ENCODE measurements at regions not wholly inside any gene's neighbourhood (a gene's known extent, or its start where the extent isn't known, plus 50 kb on each side); places are given as distances from the start of the nearest gene placed in this dataset.

DNA sequence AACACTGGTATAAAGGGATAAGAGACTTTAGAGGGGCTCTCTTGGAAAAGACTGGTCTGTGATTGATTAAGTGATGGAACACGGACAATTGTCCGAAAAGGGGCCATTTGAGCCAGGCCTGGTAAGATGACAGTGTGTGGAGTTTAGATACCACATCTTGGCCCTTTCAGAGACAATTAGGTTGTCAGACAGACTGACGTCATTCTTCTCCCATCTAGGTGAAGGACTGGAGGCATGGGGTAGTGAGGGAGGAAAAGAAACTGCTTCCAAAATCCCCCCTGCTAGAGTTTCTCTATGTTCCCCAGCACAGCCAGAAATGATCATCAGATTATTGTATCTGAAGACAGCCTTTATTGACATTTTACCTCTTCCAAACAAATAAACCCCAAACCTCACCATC is 84.8 kb upstream of the MYO3A start:
- CTCF ChIA-PET = no interaction called here

DNA sequence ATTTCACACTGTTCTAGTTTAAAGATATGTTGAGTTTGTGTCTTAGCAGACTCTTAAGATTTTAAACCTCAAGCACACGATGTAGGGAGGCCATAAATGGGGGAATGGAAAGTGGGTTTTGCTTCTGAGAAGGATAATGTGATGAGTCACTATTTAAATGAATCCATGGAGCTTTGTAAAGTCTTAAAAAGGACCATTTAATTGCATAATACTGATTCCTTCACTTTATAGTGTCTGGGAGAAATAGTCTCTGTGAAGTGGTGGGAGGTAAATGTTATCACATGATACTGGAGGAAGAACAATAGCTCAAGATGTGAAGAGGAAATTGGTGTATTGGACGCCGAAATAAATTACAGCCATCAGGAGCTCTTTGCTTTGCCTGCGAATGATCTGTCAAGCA is 84.0 kb upstream of the MYO3A start:
- Mint-ChIP-seq H3K36me3 (ENCODE audit: low read depth) (no peaks in the 10 kb centered on the region), H3K27me3 (peaks cover 15% of the 10 kb centered on the region), H3K9me3 (peaks cover 3% of the 10 kb centered on the region), H3K27ac (no peak overlapping the region), H3K4me1 (no peaks in the 10 kb centered on the region), H3K4me3 (no peak overlapping the region)
- DNase-seq (no peak), ATAC-seq (ENCODE audit: low read depth) (no peak)
- intact Hi-C loops (cut with micrococcal nuclease) = no loop called here
- ChIA-PET CTCF (no interaction called here), POLR2A (no interaction called here)
- TF ChIP-seq, protein P1, sequence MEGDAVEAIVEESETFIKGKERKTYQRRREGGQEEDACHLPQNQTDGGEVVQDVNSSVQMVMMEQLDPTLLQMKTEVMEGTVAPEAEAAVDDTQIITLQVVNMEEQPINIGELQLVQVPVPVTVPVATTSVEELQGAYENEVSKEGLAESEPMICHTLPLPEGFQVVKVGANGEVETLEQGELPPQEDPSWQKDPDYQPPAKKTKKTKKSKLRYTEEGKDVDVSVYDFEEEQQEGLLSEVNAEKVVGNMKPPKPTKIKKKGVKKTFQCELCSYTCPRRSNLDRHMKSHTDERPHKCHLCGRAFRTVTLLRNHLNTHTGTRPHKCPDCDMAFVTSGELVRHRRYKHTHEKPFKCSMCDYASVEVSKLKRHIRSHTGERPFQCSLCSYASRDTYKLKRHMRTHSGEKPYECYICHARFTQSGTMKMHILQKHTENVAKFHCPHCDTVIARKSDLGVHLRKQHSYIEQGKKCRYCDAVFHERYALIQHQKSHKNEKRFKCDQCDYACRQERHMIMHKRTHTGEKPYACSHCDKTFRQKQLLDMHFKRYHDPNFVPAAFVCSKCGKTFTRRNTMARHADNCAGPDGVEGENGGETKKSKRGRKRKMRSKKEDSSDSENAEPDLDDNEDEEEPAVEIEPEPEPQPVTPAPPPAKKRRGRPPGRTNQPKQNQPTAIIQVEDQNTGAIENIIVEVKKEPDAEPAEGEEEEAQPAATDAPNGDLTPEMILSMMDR (IDR thresholded peaks at IDR 0.05) = no peak

More for the DNA sequence above, 84.8 kb upstream of the MYO3A start:
- Mint-ChIP-seq H3K9me3 (peaks cover 3% of the 10 kb centered on the region), H3K27ac (no peak overlapping the region), H3K36me3 (ENCODE audit: low read depth) (no peaks in the 10 kb centered on the region), H3K4me3 (no peak overlapping the region), H3K4me1 (no peaks in the 10 kb centered on the region), H3K27me3 (peaks cover 14% of the 10 kb centered on the region)
- DNase-seq (no peak), ATAC-seq (ENCODE audit: low read depth) (no peak)
- intact Hi-C loops (cut with micrococcal nuclease) = no loop called here
- POLR2A ChIA-PET = no interaction called here
- TF ChIP-seq, protein P1 (IDR thresholded peaks at IDR 0.05) = no peak

- ATAC-seq (ENCODE audit: low read depth) (no peak), DNase-seq (no peak)
- POLR2A ChIA-PET = no interaction called here
- H3K36me3 Mint-ChIP-seq (ENCODE audit: low read depth) = no peaks in the 10 kb centered on the region
- peaks cover 16% of the 10 kb centered on the region for H3K27me3 Mint-ChIP-seq
- CTCF ChIA-PET = no interaction called here
- intact Hi-C loops (cut with micrococcal nuclease) = no loop called here
- TF ChIP-seq, protein P1 (IDR thresholded peaks at IDR 0.05) = no peak
- peaks cover 3% of the 10 kb centered on the region for H3K9me3 Mint-ChIP-seq
- no peaks in the 10 kb centered on the region for H3K4me1 Mint-ChIP-seq
- H3K27ac Mint-ChIP-seq = no peak overlapping the region
- H3K4me3 Mint-ChIP-seq = no peak overlapping the region
Observed at GRCh38 chr10:25851548-25851947, 82.5 kb upstream of the MYO3A start.

DNA sequence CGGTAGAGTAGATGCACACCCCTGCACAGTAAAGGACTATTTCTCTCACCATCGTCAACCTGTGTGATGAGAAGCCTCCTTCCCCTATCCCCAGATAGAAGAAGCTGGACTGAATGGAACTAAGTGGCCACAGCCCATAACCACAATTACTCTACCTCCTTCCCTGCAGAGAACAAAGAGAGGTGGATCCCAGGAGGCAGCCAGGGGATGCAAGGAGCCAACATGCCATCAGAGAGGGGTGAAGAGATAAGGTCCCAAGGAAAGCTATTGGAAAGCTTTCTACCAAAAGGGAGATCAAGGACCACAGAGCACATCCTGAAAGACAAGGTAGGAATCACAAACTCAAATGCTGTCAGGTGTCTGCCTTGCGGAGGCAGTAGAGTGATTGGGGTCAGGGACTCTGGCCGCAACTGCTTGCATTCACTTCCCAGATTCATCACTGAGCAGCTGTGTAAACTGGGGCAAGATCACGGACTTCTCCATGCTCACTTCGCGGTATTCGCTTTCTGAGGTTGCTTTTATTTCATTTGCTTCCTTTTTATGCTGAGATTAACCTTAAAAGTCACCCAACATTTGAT is 81.6 kb upstream of the MYO3A start:
- ChIA-PET CTCF (no interaction called here), POLR2A (no interaction called here)
- TF ChIP-seq, protein P1 (IDR thresholded peaks at IDR 0.05) = no peak
- no peak for DNase-seq
- no peak for ATAC-seq (ENCODE audit: low read depth)
- Mint-ChIP-seq H3K4me1 (no peaks in the 10 kb centered on the region), H3K9me3 (peaks cover 3% of the 10 kb centered on the region), H3K27ac (no peak overlapping the region), H3K36me3 (ENCODE audit: low read depth) (no peaks in the 10 kb centered on the region), H3K27me3 (peaks cover 16% of the 10 kb centered on the region), H3K4me3 (no peak overlapping the region)
- intact Hi-C loops (cut with micrococcal nuclease) = no loop called here

- TF ChIP-seq, protein P1 (IDR thresholded peaks at IDR 0.05) = no peak
- ATAC-seq (ENCODE audit: low read depth) (no peak), DNase-seq (no peak)
- Mint-ChIP-seq H3K4me3 (no peak overlapping the region), H3K27ac (no peak overlapping the region), H3K4me1 (no peaks in the 10 kb centered on the region), H3K27me3 (peaks cover 2% of the 10 kb centered on the region), H3K36me3 (ENCODE audit: low read depth) (no peaks in the 10 kb centered on the region), H3K9me3 (peaks cover 2% of the 10 kb centered on the region)
- intact Hi-C loops (cut with micrococcal nuclease) = no loop called here
- CTCF ChIA-PET = no interaction called here
- POLR2A ChIA-PET = no interaction called here
Observed at GRCh38 chr10:25858076-25858475, 76.0 kb upstream of the MYO3A start.

All from activated B cell treated with CpG ODN at 0.5 μM for 24 hours (primary cell).